Activated CD8-positive, alpha-beta memory T cell treated with anti-CD3 and anti-CD28 coated beads, Interleukin-2, amount 10 ng/mL, durations not matched to agents 7 days and 5 days (primary cell): ENCODE measurements at regions not wholly inside any gene's neighbourhood (a gene's known extent, or its start where the extent isn't known, plus 50 kb on each side); places are given as distances from the start of the nearest gene placed in this dataset.
"Not testable (repeated sequence)": the region's sequence is repeated elsewhere in the genome, so short reads cannot be mapped to it uniquely, and the experiment has no call there.

Experiments
- ATAC-seq: fragments of 150-1000 bp; cut with Tn5 transposase; one replicate; pipeline ENCODE4 v1.10.0; 2021; ENCODE audit warnings: moderate library complexity
- CTCF ChIA-PET: fragments of 350-600 bp; sonication (Branson Sonifier 250); formaldehyde crosslinking; loops from one replicate; lab custom pipeline; 2021; ENCODE audit warnings: antibody characterized with exemption; lab: Charles Lee
- DNase-seq: peaks from one replicate; pipeline ENCODE4 v3.0.0-alpha.2; 2020
- H3K27ac Mint-ChIP-seq: one replicate; pipeline ENCODE4 v1.8.0; 2021; ENCODE audit warnings: mild to moderate bottlenecking, mixed read lengths
- H3K27me3 Mint-ChIP-seq: one replicate; pipeline ENCODE4 v1.8.0; 2021; ENCODE audit warnings: mixed read lengths
- H3K36me3 Mint-ChIP-seq: one replicate; pipeline ENCODE4 v1.8.0; 2021; ENCODE audit warnings: mild to moderate bottlenecking, mixed read lengths
- H3K4me1 Mint-ChIP-seq: one replicate; pipeline ENCODE4 v1.8.0; 2021; ENCODE audit warnings: mixed read lengths
- H3K4me3 Mint-ChIP-seq: one replicate; pipeline ENCODE4 v1.8.0; 2021; ENCODE audit warnings: mild to moderate bottlenecking, moderate library complexity, mixed read lengths
- H3K9me3 Mint-ChIP-seq: one replicate; pipeline ENCODE4 v1.8.0; 2022; ENCODE audit warnings: low read depth, mixed read lengths

DNA sequence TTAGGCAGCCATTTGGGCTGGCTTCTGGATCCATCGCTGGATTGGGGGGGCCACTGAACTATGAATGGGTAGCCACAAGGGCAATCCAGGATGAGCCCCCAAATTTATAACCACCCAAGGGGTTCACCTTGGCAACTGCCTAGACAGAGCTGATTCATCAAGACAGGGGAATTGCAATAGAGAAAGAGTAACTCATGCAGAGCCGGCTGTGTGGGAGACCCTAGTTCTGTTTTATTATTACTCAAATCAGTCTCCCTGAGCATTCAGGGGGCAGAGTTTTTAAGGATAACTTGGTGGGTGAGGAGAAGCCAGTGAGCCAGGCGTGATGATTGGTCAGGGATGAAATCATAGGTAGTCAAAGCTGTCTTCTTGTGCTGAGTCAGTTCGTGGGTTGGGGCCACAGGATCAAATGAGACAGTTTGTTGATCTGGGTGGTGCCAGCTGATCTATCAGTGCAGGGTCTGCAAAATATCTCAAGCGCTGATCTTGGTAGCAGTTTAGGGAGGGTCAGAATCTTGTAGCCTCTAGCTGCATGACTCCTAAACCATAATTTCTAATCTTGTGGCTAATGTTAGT lies 57.9 kb downstream of the DNAJB9 start:
- Mint-ChIP-seq H3K36me3 (no peaks in the 10 kb centered on the region), H3K27me3 (peaks cover 24% of the 10 kb centered on the region), H3K4me3 (no peak overlapping the region), H3K27ac (no peak overlapping the region), H3K9me3 (no peaks in the 10 kb centered on the region), H3K4me1 (no peaks in the 10 kb centered on the region)
- ATAC-seq (no peak), DNase-seq (no peak)
- CTCF ChIA-PET = no interaction called here

DNA sequence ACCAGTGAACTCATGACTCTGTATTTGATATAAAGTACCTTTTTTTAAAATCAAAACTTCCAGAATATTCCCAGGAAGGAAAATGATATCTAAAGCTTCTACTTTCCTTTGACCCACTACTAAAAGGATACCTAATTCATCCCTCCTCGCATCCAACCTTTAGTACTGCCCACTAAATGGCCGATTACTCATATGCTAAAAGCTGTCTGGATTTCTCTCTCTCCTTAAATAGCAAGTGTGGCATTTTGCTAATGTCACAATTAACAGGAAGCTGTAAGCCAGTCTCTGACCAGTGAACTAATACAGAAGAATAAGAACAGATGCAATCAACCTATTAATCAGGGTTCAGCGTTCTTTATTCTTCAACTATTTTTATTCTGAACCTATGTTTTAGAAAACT lies 59.0 kb downstream of the DNAJB9 start:
- Mint-ChIP-seq H3K36me3 (no peaks in the 10 kb centered on the region), H3K9me3 (no peaks in the 10 kb centered on the region), H3K27me3 (peaks cover 28% of the 10 kb centered on the region), H3K4me1 (no peaks in the 10 kb centered on the region), H3K4me3 (no peak overlapping the region), H3K27ac (no peak overlapping the region)
- CTCF ChIA-PET = no interaction called here
- ATAC-seq (no peak), DNase-seq (no peak)

DNA sequence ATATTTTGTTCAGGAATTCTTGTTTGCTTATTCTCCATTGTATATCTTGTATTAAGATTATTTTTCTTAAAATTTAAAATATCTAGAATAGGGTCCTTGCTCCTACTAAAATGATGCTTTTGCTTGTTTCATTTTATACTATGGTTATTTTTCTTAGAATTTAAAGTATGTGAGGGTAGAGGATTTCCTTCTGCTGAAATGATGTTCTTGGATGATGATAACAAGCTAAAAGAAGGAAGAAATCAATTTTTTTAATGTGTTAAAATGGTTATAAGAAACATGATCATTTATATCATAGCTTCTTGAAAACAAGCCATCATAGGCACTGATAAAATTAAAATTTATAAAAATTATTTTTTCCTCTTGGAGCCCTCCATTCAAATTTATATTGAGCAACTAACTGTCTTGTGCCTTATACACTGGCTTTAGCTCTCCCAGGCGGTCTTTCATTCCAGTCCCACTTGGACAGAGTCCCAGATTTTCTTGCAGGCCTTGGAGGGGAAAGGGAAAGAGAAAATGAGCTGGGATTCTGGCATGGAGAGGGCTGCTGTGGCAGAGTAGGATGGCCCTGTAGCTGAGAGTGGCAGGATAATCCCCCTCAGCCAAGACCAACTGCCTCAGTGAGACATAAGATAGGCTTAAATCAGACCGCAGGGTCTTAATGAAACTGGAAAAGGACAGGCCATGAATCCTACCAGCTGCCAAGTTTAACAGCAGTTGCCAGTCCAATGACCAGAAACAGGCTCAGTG lies 60.2 kb downstream of the DNAJB9 start:
- Mint-ChIP-seq H3K4me1 (no peaks in the 10 kb centered on the region), H3K4me3 (no peak overlapping the region), H3K9me3 (no peaks in the 10 kb centered on the region), H3K27me3 (peaks cover 23% of the 10 kb centered on the region), H3K36me3 (no peaks in the 10 kb centered on the region), H3K27ac (no peak overlapping the region)
- CTCF ChIA-PET = no interaction called here
- DNase-seq (no peak), ATAC-seq (no peak)

DNA sequence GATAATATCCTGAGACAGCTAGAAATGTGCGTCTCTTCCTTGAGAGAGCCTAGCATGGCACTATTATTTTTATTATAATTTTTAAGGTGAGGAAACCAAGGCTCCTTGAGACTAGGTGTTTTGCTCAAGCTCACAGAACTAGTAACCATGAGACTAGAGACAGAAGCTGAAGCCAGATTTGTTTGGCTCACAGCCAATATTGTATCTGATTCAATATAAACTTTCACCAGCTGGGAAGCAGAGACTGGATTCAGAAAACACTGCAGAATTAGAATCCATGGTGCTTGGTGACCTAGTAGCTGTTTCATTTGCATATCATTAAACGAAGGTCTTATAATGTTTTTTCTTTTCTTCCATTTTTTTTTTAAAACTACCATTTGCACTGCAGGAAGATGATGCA lies 64.4 kb downstream of the DNAJB9 start:
- CTCF ChIA-PET = no interaction called here
- Mint-ChIP-seq H3K4me3 (no peak overlapping the region), H3K36me3 (no peaks in the 10 kb centered on the region)

DNA sequence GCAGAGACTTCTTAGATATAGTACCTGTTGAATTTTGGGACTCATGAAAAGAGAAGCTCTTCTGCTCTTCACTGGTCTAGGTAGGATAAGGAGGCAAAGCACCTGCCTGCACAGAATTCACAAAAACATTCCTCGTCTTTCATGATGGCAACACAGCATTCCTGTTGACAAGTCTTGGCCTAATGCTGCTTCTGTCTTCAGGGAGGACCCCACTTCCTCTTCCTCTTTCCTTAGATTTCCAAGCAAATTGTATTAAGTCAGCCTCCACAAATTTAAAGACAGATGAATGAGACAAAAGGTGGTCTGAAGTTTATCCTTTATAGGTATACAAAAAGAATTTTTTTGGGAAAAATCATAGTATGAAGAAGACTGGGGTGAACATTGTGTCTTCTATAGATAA lies 64.9 kb downstream of the DNAJB9 start:
- DNase-seq (no peak), ATAC-seq (no peak)
- Mint-ChIP-seq H3K36me3 (no peaks in the 10 kb centered on the region), H3K27ac (no peak overlapping the region), H3K9me3 (no peaks in the 10 kb centered on the region), H3K4me3 (no peak overlapping the region), H3K27me3 (peaks cover 19% of the 10 kb centered on the region), H3K4me1 (no peaks in the 10 kb centered on the region)
- CTCF ChIA-PET = no interaction called here

More for the DNA sequence above, 64.4 kb downstream of the DNAJB9 start:
- H3K27ac Mint-ChIP-seq = no peak overlapping the region
- no peak for DNase-seq
- no peaks in the 10 kb centered on the region for H3K4me1 Mint-ChIP-seq
- no peaks in the 10 kb centered on the region for H3K9me3 Mint-ChIP-seq
- ATAC-seq = no peak
- peaks cover 16% of the 10 kb centered on the region for H3K27me3 Mint-ChIP-seq

DNA sequence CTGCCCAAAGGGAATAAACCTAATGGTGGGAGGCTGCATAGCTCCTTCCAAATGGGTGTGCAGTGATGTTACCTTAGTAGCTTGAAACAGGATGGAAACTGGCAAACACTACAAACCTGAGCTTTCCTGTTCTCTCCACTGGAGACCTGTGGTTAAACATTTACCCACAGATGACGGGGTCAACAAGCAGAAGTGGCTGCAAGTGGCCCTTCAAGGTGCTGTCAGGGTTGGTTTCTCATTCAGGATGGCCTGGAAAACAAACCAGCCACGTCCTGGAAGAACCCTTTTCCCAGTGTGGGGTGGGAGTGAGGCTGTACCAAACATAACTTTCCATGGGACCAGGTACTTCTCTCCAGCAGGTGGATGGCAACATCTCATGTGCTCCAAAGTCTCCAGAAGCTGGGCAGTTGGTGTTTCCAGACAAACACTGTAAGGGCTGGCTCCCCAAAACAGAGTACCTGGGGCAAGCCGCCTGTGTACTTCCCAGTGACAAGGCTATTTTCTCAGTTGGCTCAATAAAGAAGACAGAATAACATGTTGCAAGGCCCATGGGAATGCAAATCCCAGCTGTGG lies 67.5 kb downstream of the DNAJB9 start:
- Mint-ChIP-seq H3K27me3 (peaks cover 11% of the 10 kb centered on the region), H3K36me3 (no peaks in the 10 kb centered on the region), H3K4me3 (no peak overlapping the region), H3K9me3 (no peaks in the 10 kb centered on the region), H3K4me1 (no peaks in the 10 kb centered on the region), H3K27ac (no peak overlapping the region)
- ATAC-seq = no peak
- no peak for DNase-seq
- CTCF ChIA-PET = no interaction called here

DNA sequence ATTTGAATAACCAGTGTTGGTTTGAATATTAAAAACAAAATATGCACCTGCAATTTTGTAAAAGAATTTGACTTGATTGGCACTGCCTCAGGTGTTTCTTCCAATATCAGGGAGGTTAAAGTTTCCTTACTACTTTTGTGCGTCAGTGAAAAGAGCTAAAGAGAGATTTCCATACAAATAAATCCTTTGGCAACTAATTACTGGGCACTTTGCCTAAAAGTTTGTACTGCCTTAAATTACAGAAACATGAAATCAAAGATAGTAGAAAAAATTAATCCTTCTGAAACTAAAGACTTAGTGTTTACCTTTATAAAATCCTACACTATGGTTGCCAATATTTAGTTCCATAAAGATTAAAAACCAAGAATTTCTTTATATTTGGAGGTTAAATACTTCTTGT lies 72.5 kb downstream of the DNAJB9 start:
- DNase-seq (no peak), ATAC-seq (no peak)
- Mint-ChIP-seq H3K4me3 (no peak overlapping the region), H3K9me3 (no peaks in the 10 kb centered on the region), H3K36me3 (no peaks in the 10 kb centered on the region), H3K4me1 (no peaks in the 10 kb centered on the region), H3K27ac (no peak overlapping the region), H3K27me3 (peaks cover 6% of the 10 kb centered on the region)
- CTCF ChIA-PET = no interaction called here

DNA sequence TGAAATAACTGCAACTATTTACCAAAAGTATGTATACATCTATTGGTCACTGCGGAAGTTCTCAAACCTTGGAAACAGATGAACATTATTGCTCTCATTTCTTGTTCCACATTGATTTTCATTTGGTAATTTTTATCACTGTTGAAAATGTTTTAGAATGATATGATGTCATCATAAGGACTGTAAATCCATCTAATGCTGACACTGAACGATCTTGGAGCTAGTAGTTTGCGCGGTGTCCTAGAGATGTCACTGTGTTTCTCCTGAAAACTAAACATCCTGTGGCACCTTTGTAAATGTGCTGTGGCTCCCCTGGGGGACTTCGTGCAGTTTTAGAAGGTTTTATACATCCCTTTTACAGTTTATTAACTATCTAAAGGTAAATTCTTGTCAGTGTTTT lies 73.5 kb downstream of the DNAJB9 start:
- no peak for ATAC-seq
- Mint-ChIP-seq H3K9me3 (no peaks in the 10 kb centered on the region), H3K4me1 (no peaks in the 10 kb centered on the region), H3K4me3 (no peak overlapping the region), H3K27me3 (peaks cover 6% of the 10 kb centered on the region), H3K36me3 (no peaks in the 10 kb centered on the region), H3K27ac (no peak overlapping the region)
- CTCF ChIA-PET = no interaction called here
- DNase-seq = no peak

DNA sequence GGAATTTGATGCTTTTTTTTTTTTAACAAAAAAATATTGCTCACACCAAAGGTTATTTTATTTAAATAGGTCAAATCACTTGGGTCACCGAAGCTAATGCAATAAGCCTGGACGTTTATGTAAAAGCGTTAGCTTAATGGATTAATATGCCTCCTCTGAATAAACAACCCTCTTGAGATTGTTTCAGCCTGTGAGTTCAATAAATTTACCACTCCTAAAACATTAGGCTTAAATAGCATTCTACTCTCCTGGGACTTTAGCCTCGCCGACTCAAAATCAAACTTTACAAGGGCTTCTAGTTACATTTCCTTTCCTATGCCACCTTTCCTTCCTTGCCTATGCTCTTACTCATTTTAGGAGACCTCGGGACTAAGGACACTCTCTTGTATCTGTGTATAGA lies 79.3 kb downstream of the DNAJB9 start:
- DNase-seq (no peak), ATAC-seq (no peak)
- Mint-ChIP-seq H3K4me1 (no peaks in the 10 kb centered on the region), H3K9me3 (no peaks in the 10 kb centered on the region), H3K27me3 (peaks cover 8% of the 10 kb centered on the region), H3K36me3 (no peaks in the 10 kb centered on the region), H3K4me3 (no peak overlapping the region), H3K27ac (no peak overlapping the region)
- CTCF ChIA-PET = no interaction called here

DNA sequence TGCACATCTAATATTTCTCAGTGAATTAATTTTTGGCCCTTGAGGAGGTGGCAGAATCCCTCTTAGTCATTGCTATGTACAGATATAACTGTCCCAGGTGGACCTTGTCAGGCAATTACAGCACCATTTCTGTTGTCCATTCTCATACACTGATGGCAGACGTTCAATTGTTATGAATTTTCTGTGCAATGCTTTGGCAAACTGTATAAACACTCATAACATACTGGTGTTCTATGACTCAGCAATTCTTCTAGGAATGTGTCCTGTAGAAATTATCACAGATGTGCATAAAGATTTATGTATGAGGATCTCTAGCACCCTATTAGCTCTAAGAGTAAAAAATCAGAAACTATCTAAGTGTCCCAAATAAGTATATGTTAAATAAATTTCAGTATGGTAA lies 80.8 kb downstream of the DNAJB9 start:
- H3K27me3 Mint-ChIP-seq = peaks cover 8% of the 10 kb centered on the region
- H3K27ac Mint-ChIP-seq = no peak overlapping the region
- DNase-seq (no peak), ATAC-seq (no peak)
- no peaks in the 10 kb centered on the region for H3K9me3 Mint-ChIP-seq
- H3K36me3 Mint-ChIP-seq = no peaks in the 10 kb centered on the region
- CTCF ChIA-PET = no interaction called here
- no peaks in the 10 kb centered on the region for H3K4me1 Mint-ChIP-seq
- no peak overlapping the region for H3K4me3 Mint-ChIP-seq

DNA sequence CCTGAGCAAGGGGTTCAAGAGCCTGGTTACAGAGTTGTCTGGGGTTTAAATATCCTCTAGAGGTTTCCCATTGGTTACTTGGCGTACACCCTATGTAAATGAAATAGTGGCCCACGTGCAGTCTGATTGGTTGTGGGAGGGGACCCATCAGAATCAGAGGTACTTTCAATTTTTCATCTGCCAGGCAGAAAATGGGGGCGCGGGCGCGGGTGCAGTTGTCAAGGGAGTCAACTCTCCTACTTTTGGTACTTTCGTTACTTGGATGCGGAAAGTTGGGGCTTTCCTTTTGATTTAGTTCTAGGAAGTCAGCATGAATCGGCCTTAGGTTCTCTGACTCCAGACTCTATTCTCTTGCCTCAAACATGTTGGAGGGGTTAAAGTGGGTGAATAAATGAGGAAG lies 83.2 kb downstream of the DNAJB9 start:
- no peak overlapping the region for H3K27ac Mint-ChIP-seq

DNA sequence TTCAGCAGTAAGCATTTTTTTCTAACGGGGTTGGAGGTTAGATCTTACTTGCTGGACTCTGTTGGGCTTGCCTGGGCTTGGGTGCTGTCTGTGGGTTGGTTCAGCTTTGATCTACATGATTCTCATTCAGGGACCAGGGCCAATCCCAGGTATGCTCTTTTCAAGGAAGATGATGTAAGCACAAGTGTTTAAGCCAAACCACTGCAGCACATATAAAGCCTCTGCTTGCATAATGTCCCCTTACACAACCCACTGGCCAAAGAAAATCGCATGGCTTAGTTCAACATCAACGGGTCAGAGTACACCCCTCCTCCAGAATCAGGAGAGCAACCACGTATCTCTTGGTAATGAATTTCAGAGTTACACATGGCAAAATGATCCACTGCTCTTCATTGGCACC lies 83.9 kb downstream of the DNAJB9 start:
- no peaks in the 10 kb centered on the region for H3K36me3 Mint-ChIP-seq
- ATAC-seq = no peak
- H3K4me3 Mint-ChIP-seq = no peak overlapping the region

More for the DNA sequence above, 83.2 kb downstream of the DNAJB9 start:
- H3K36me3 Mint-ChIP-seq = no peaks in the 10 kb centered on the region
- no peaks in the 10 kb centered on the region for H3K9me3 Mint-ChIP-seq
- ATAC-seq (no peak), DNase-seq (no peak)
- CTCF ChIA-PET = no interaction called here
- no peak overlapping the region for H3K4me3 Mint-ChIP-seq
- no peaks in the 10 kb centered on the region for H3K4me1 Mint-ChIP-seq
- H3K27me3 Mint-ChIP-seq = peaks cover 8% of the 10 kb centered on the region

DNA sequence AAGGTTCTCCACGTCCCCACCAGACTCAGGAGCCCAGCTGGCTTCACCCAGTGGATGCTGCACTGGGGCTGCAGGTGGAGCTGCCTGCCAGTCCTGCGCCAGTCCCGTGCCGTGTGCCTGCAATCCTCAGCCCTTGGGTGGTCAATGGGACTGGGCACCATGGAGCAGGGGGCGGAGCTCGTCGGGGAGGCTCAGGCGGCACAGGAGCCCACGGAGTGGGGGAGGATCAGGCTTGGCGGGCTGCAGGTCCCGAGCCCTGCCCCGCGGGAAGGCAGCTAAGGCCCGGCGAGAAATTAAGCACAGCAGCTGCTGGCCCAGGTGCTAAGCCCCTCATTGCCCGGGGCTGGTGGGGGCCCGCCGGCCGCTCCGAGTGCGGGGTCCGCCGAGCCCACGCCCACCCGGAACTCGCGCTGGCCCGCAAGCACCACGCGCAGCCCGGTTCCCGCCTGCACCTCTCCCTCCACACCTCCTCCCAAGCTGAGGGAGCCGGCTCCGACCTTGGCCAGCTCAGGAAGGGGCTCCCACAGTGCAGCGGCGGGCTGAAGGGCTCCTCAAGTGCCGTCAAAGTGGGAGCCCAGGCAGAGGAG lies 87.6 kb downstream of the DNAJB9 start:
- H3K27me3 Mint-ChIP-seq, DNase-seq, ATAC-seq, H3K36me3 Mint-ChIP-seq, H3K4me1 Mint-ChIP-seq, H3K9me3 Mint-ChIP-seq, H3K4me3 Mint-ChIP-seq, CTCF ChIA-PET, H3K27ac Mint-ChIP-seq: not testable (repeated sequence)

More for the DNA sequence above, 83.9 kb downstream of the DNAJB9 start:
- CTCF ChIA-PET = no interaction called here
- no peaks in the 10 kb centered on the region for H3K9me3 Mint-ChIP-seq
- DNase-seq = no peak
- H3K4me1 Mint-ChIP-seq = no peaks in the 10 kb centered on the region
- H3K27ac Mint-ChIP-seq = no peak overlapping the region
- peaks cover 8% of the 10 kb centered on the region for H3K27me3 Mint-ChIP-seq

DNA sequence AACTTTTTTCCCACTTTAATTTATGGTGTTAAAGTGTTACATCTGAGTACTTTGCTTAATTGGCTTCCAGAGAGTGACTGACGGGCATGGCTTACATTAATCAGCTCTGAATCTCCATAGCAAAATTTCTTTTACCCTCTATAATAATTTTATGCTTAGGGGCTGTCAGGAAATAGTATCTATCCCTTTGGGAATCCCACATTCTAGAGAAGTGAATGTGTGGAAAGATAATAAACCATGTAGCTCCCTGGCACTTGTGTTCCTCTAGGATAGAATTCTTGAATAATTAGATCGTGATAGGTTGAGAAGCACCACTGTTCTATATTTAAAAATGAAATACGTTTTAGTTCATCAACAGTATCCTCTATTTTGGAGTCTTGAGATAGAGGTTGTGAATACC lies 89.6 kb downstream of the DNAJB9 start:
- no peak overlapping the region for H3K4me3 Mint-ChIP-seq
- no peaks in the 10 kb centered on the region for H3K4me1 Mint-ChIP-seq
- no peaks in the 10 kb centered on the region for H3K9me3 Mint-ChIP-seq
- H3K27ac Mint-ChIP-seq = no peak overlapping the region
- no peak for DNase-seq
- no peaks in the 10 kb centered on the region for H3K27me3 Mint-ChIP-seq
- ATAC-seq = no peak
- CTCF ChIA-PET = no interaction called here
- no peaks in the 10 kb centered on the region for H3K36me3 Mint-ChIP-seq
